Kidney epithelial cell (primary cell): ENCODE measurements at regions not wholly inside any gene's neighbourhood (a gene's known extent, or its start where the extent isn't known, plus 50 kb on each side); places are given as distances from the start of the nearest gene placed in this dataset.

ENCODE experiments used
- DNase-seq: peaks from one replicate; pipeline ENCODE4 v3.0.0-alpha.2; 2010; ENCODE audit warnings: low read depth
- H3K27me3 ChIP-seq: 2 replicates; pipeline ENCODE4 v1.6.0; 2011; ENCODE audit warnings: low read length; ENCODE audit not compliant: control insufficient read depth, insufficient read depth
- H3K36me3 ChIP-seq: 2 replicates; pipeline ENCODE4 v1.5.1; 2011; ENCODE audit warnings: low read length; ENCODE audit not compliant: control insufficient read depth, insufficient read depth
- H3K4me3 ChIP-seq: 2 replicates; pipeline ENCODE4 v1.5.1; 2011; ENCODE audit warnings: low read depth, mild to moderate bottlenecking, control low read depth, low read length
- TF ChIP-seq, protein P1 (sequence below): IDR thresholded peaks from 2 replicates; pipeline ENCODE4 v1.5.1; 2011; ENCODE audit warnings: mild to moderate bottlenecking, moderate library complexity, low read length, control low read depth, inconsistent platforms; ENCODE audit not compliant: insufficient read depth, poor library complexity, severe bottlenecking

DNA sequence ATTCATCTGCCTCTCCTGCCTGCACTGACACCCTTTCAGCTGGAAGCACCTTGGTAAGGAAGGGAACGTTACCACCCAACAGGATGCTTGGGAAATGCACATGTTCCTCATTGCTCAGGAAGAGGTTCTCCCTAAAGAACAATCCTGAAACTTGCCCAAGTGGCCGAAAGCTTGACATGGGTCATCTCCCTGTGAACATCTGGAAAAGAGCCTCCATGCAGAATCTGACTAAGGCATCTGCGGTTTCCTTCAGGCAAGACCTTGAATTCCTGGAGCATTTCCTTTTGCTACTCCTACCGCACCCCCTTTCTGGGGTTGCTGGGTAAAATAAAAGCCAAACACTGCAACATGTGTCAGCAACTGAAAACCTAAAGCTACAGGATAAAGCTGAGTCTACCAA is 68.7 kb upstream of the SNRK start:
- no peak for DNase-seq
- no peaks in the 10 kb centered on the region for H3K36me3 ChIP-seq
- H3K4me3 ChIP-seq, result no peak overlapping the region
- TF ChIP-seq, protein P1, sequence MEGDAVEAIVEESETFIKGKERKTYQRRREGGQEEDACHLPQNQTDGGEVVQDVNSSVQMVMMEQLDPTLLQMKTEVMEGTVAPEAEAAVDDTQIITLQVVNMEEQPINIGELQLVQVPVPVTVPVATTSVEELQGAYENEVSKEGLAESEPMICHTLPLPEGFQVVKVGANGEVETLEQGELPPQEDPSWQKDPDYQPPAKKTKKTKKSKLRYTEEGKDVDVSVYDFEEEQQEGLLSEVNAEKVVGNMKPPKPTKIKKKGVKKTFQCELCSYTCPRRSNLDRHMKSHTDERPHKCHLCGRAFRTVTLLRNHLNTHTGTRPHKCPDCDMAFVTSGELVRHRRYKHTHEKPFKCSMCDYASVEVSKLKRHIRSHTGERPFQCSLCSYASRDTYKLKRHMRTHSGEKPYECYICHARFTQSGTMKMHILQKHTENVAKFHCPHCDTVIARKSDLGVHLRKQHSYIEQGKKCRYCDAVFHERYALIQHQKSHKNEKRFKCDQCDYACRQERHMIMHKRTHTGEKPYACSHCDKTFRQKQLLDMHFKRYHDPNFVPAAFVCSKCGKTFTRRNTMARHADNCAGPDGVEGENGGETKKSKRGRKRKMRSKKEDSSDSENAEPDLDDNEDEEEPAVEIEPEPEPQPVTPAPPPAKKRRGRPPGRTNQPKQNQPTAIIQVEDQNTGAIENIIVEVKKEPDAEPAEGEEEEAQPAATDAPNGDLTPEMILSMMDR, result no peak
- H3K27me3 ChIP-seq, result no peaks in the 10 kb centered on the region

DNA sequence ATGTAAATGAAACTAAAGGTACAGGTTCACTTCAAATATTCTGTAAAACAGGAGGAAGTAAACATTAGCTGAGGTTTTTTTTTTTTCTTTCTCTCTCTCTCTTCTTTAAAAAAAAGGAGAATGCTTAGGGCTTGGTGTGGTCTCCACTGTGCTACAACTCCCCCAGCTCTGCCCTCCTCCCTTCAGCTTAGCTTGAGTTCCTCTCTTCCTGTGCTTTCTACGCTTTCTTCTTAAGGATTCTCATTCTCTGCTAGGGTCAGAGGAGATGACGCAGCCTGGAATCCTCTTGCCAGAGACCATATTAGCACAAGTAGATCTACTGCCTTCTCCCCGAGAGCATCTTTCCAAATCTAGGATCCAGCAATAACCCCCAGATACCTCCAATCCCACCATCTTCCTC is 69.1 kb upstream of the SNRK start:
- H3K36me3 ChIP-seq, result no peaks in the 10 kb centered on the region
- H3K27me3 ChIP-seq, result no peaks in the 10 kb centered on the region
- H3K4me3 ChIP-seq, result no peak overlapping the region
- DNase-seq, result no peak
- TF ChIP-seq, protein P1, result no peak

DNA sequence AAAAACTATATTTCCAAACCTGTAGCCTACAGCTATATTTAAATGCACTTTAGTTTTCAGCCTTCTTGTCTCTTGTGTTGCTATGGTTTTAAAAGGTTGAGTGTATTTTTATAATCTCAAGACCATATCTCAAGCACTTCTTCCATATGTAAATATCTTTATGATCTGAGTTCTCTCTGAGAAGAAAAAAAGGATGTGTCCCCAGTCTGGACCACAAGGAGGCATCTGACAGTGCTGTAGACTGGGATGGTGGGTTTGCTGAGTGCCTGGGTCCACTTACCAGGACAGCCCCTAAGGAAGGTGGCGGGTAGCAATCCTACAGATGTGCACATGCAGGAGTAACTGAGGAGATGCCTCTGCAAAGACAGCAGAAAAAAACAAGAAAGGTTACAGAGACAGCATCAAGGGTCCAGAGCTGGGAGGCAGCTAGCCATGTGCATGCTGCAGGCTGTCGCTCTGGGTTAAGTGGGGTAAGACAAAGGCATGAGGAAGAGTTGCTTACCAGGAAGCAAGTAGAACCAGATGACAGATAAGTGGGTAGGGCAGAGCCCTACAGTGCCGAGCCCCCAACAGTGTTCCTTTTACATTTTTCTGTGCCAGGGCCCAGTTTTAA is 70.6 kb upstream of the SNRK start:
- no peak for DNase-seq
- H3K4me3 ChIP-seq, result no peak overlapping the region
- TF ChIP-seq, protein P1, result no peak
- no peaks in the 10 kb centered on the region for H3K36me3 ChIP-seq
- no peaks in the 10 kb centered on the region for H3K27me3 ChIP-seq

DNA sequence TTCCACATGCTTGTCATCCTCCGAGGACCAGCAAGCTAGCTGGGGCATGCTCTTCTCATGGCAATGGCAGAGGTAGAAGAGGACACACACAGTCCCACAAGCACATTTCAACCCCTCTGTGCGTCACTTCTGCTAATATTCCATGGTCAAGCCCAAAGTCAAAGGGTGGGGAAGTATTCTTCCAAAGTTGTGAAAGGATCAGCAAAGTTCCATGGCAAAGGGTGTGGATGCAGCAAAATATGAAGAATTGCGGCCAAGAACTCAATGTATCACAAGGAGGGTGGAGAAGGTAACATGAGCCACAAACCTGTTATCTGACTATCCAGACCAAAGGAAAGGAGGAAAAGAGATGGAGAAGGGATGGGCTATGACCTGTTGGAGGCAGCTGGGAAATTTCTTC is 71.2 kb upstream of the SNRK start:
- TF ChIP-seq, protein P1, result no peak
- no peaks in the 10 kb centered on the region for H3K36me3 ChIP-seq
- H3K27me3 ChIP-seq, result no peaks in the 10 kb centered on the region
- H3K4me3 ChIP-seq, result no peak overlapping the region
- DNase-seq, result no peak

GRCh38 chr3:43214616-43215015 is 71.7 kb upstream of the SNRK start:
- TF ChIP-seq, protein P1, result no peak
- peak; percentile 37 for DNase-seq
- Histone ChIP-seq H3K36me3 (no peaks in the 10 kb centered on the region), H3K4me3 (no peak overlapping the region), H3K27me3 (no peaks in the 10 kb centered on the region)

GRCh38 chr3:43213631-43214030 is 72.7 kb upstream of the SNRK start:
- peak; percentile 55 for DNase-seq
- Histone ChIP-seq H3K27me3 (no peaks in the 10 kb centered on the region), H3K36me3 (no peaks in the 10 kb centered on the region), H3K4me3 (no peak overlapping the region)
- TF ChIP-seq, protein P1, result no peak
